Neural cell (in vitro differentiated cells): ENCODE measurements at regions not wholly inside any gene's neighbourhood (a gene's known extent, or its start where the extent isn't known, plus 50 kb on each side); places are given as distances from the start of the nearest gene placed in this dataset.

Experiments
- H2AFZ ChIP-seq: fragments of 200-600, 300-800 bp; sonication (generic), shearing (Covaris generic); 2 replicates; pipeline ENCODE4 v1.6.0; 2014; ENCODE audit warnings: low read depth, mild to moderate bottlenecking, antibody characterized with exemption, low read length, moderate library complexity
- H3F3A ChIP-seq: fragments of 200-600 bp; shearing (Covaris generic); 2 replicates; pipeline ENCODE4 v1.6.1; 2016; ENCODE audit warnings: mild to moderate bottlenecking, moderate library complexity, mixed read lengths, antibody characterized with exemption, low read length; ENCODE audit not compliant: insufficient read depth, poor library complexity, severe bottlenecking
- H3K27ac ChIP-seq: fragments of 200-600, 300-800 bp; sonication (generic), shearing (Covaris generic); 2 replicates; pipeline ENCODE4 v1.5.1; 2014; ENCODE audit warnings: mild to moderate bottlenecking, low read length, moderate library complexity
- H3K27me3 ChIP-seq: fragments of 300-800, 200-600 bp; sonication (generic), shearing (Covaris generic); 2 replicates; pipeline ENCODE4 v1.6.0; 2014; ENCODE audit warnings: mild to moderate bottlenecking, low read depth, low read length, moderate library complexity; ENCODE audit not compliant: insufficient read depth
- H3K36me3 ChIP-seq: fragments of 300-800, 200-600 bp; sonication (generic), shearing (Covaris generic); 2 replicates; pipeline ENCODE4 v1.5.1; 2014; ENCODE audit warnings: mild to moderate bottlenecking, antibody characterized with exemption, low read length, moderate library complexity; ENCODE audit not compliant: insufficient read depth
- H3K4me2 ChIP-seq: fragments of 300-800, 200-600 bp; sonication (generic), shearing (Covaris generic); 2 replicates; pipeline ENCODE4 v1.6.0; 2014; ENCODE audit warnings: mild to moderate bottlenecking, low read length
- H3K4me3 ChIP-seq: fragments of 300-800, 200-600 bp; sonication (generic), shearing (Covaris generic); 2 replicates; pipeline ENCODE4 v1.5.1; 2014; ENCODE audit warnings: mild to moderate bottlenecking, low read length, moderate library complexity
- H3K79me2 ChIP-seq: fragments of 200-600 bp; shearing (Covaris generic); replicated peaks from 2 replicates; pipeline ENCODE4 v1.6.0; 2014; ENCODE audit warnings: mild to moderate bottlenecking, low read length, moderate library complexity; ENCODE audit not compliant: insufficient read depth
- H3K9ac ChIP-seq: fragments of 300-800, 200-600 bp; sonication (generic), shearing (Covaris generic); 2 replicates; pipeline ENCODE4 v1.6.1; 2016; ENCODE audit warnings: mild to moderate bottlenecking, low read length, mixed read lengths
- H3K9me2 ChIP-seq: fragments of 200-600 bp; shearing (Covaris generic); 2 replicates; pipeline ENCODE4 v1.6.1; 2016; ENCODE audit warnings: mild to moderate bottlenecking, low read length, mixed read lengths; ENCODE audit not compliant: insufficient read depth
- H3K9me3 ChIP-seq: fragments of 200-600, 300-800 bp; sonication (generic), shearing (Covaris generic); 2 replicates; pipeline ENCODE4 v1.6.1; 2016; ENCODE audit warnings: mild to moderate bottlenecking, mixed run types, low read length, moderate library complexity, mixed read lengths
- H4K20me1 ChIP-seq: fragments of 200-600 bp; shearing (Covaris generic); 2 replicates; pipeline ENCODE4 v1.6.1; 2016; ENCODE audit warnings: mild to moderate bottlenecking, mixed run types; ENCODE audit not compliant: insufficient read depth
- CTCF ChIP-seq: fragments of 450-650 bp; IDR thresholded peaks from 2 replicates; pipeline ENCODE4 v1.5.1; 2014; ENCODE audit warnings: antibody characterized with exemption, mild to moderate bottlenecking, moderate library complexity; ENCODE audit not compliant: poor library complexity, severe bottlenecking
- EP300 ChIP-seq: fragments of 450-650 bp; conservative IDR thresholded peaks from 2 replicates; pipeline ENCODE4 v1.6.1; 2014; ENCODE audit warnings: antibody characterized with exemption, mild to moderate bottlenecking, moderate library complexity; ENCODE audit not compliant: poor library complexity, severe bottlenecking
- EZH2 ChIP-seq: fragments of 200-600, 300-800 bp; shearing (Covaris generic), sonication (generic); IDR thresholded peaks from 2 replicates; pipeline ENCODE4 v1.6.1; 2014; ENCODE audit warnings: antibody characterized with exemption, low read length, borderline replicate concordance, mild to moderate bottlenecking; ENCODE audit not compliant: insufficient read depth, poor library complexity, severe bottlenecking
- MXI1 ChIP-seq: fragments of 450-650 bp; conservative IDR thresholded peaks from 2 replicates; pipeline ENCODE4 v1.6.1; 2014; ENCODE audit warnings: antibody characterized with exemption, mild to moderate bottlenecking; ENCODE audit not compliant: poor library complexity, severe bottlenecking
- POLR2AphosphoS5 ChIP-seq: IDR thresholded peaks from 2 replicates; pipeline ENCODE4 v1.6.1; 2012
- RAD21 ChIP-seq: fragments of 450-650 bp; conservative IDR thresholded peaks from 2 replicates; pipeline ENCODE4 v1.6.1; 2014; ENCODE audit warnings: antibody characterized with exemption, mild to moderate bottlenecking, moderate library complexity
- REST ChIP-seq: IDR thresholded peaks from 2 replicates; pipeline ENCODE4 v1.6.1; 2012; ENCODE audit warnings: borderline replicate concordance
- SMC3 ChIP-seq: fragments of 450-650 bp; conservative IDR thresholded peaks from 2 replicates; pipeline ENCODE4 v1.6.1; 2014; ENCODE audit warnings: antibody characterized with exemption, mild to moderate bottlenecking, moderate library complexity; ENCODE audit not compliant: poor library complexity
- TAF1 ChIP-seq: IDR thresholded peaks from 2 replicates; pipeline ENCODE4 v1.6.1; 2012; ENCODE audit warnings: low read depth

GRCh38 chr21:32962268-32962667 lies 63.5 kb upstream of the OLIG2 start:
- H3K27ac ChIP-seq: no peak overlapping the region
- no peaks in the 10 kb centered on the region for H3K79me2 ChIP-seq
- no peak overlapping the region for H3K4me2 ChIP-seq
- H3K9me3 ChIP-seq: no peaks in the 10 kb centered on the region
- no peak overlapping the region for H3K9ac ChIP-seq
- no peak overlapping the region for H2AFZ ChIP-seq
- no peak overlapping the region for H3K4me3 ChIP-seq
- no peaks in the 10 kb centered on the region for H3K27me3 ChIP-seq
- TF ChIP-seq EZH2: no peak
- TF ChIP-seq CTCF: no peak
- TF ChIP-seq MXI1: no peak
- no peak for TF ChIP-seq RAD21
- TF ChIP-seq POLR2AphosphoS5: no peak
- no peak for TF ChIP-seq EP300
- TF ChIP-seq REST: no peak
- TF ChIP-seq TAF1: no peak
- TF ChIP-seq SMC3: no peak
- no peaks in the 10 kb centered on the region for H3K9me2 ChIP-seq
- no peaks in the 10 kb centered on the region for H3F3A ChIP-seq
- H4K20me1 ChIP-seq: no peaks in the 10 kb centered on the region
- H3K36me3 ChIP-seq: no peaks in the 10 kb centered on the region

- Histone ChIP-seq H3K9me2 (no peaks in the 10 kb centered on the region), H3K4me2 (no peak overlapping the region), H3K4me3 (no peak overlapping the region)
Observed at GRCh38 chr21:32965129-32965680, 60.5 kb upstream of the OLIG2 start.

More at GRCh38 chr21:32965129-32965680, 60.5 kb upstream of the OLIG2 start:
- Histone ChIP-seq H3K27me3 (no peaks in the 10 kb centered on the region), H3K9ac (no peak overlapping the region), H4K20me1 (no peaks in the 10 kb centered on the region), H3K36me3 (no peaks in the 10 kb centered on the region), H3K9me3 (no peaks in the 10 kb centered on the region), H3K79me2 (no peaks in the 10 kb centered on the region), H3K27ac (no peak overlapping the region), H2AFZ (no peak overlapping the region), H3F3A (no peaks in the 10 kb centered on the region)
- no peak for TF ChIP-seq RAD21
- TF ChIP-seq EZH2: no peak
- no peak for TF ChIP-seq POLR2AphosphoS5
- no peak for TF ChIP-seq EP300
- no peak for TF ChIP-seq CTCF
